AG10803 (cell line): ENCODE measurements at regions not wholly inside any gene's neighbourhood (a gene's known extent, or its start where the extent isn't known, plus 50 kb on each side); places are given as distances from the start of the nearest gene placed in this dataset.
"Not testable (repeated sequence)": the region's sequence is repeated elsewhere in the genome, so short reads cannot be mapped to it uniquely, and the experiment has no call there.

Source experiments
- DNase-seq: peaks from one replicate; pipeline ENCODE4 v3.0.0; 2010; ENCODE audit warnings: low read depth
- H3K4me3 ChIP-seq: 2 replicates; pipeline ENCODE4 v1.5.1; 2011; ENCODE audit warnings: mild to moderate bottlenecking, low read length, control low read depth
- TF ChIP-seq, protein P1 (sequence below): conservative IDR thresholded peaks from 2 replicates; pipeline ENCODE4 v1.5.1; 2011; ENCODE audit warnings: mild to moderate bottlenecking, low read length, control low read depth, inconsistent platforms

DNA sequence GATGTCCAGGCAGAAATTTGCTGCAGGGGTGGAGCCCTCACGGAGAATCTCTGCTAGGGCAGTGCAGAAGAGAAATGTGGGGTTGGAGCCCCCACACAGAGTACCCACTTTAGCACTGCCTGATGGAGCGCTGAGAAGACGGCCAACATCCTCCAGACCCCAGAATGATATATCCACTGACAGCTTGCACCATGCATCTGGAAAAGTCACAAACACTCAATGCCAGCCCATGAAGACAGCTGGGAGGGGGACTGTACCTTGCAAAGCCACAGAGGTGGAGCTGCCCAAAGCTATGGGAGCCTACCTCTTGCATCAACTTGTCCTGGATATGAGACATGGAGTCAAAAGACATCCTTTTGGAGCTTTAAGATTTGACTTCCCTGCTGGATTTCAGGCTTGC is 426.3 kb upstream of the FAM174A start:
- no peak for DNase-seq
- TF ChIP-seq, protein P1, sequence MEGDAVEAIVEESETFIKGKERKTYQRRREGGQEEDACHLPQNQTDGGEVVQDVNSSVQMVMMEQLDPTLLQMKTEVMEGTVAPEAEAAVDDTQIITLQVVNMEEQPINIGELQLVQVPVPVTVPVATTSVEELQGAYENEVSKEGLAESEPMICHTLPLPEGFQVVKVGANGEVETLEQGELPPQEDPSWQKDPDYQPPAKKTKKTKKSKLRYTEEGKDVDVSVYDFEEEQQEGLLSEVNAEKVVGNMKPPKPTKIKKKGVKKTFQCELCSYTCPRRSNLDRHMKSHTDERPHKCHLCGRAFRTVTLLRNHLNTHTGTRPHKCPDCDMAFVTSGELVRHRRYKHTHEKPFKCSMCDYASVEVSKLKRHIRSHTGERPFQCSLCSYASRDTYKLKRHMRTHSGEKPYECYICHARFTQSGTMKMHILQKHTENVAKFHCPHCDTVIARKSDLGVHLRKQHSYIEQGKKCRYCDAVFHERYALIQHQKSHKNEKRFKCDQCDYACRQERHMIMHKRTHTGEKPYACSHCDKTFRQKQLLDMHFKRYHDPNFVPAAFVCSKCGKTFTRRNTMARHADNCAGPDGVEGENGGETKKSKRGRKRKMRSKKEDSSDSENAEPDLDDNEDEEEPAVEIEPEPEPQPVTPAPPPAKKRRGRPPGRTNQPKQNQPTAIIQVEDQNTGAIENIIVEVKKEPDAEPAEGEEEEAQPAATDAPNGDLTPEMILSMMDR = no peak
- H3K4me3 ChIP-seq = no peak overlapping the region

DNA sequence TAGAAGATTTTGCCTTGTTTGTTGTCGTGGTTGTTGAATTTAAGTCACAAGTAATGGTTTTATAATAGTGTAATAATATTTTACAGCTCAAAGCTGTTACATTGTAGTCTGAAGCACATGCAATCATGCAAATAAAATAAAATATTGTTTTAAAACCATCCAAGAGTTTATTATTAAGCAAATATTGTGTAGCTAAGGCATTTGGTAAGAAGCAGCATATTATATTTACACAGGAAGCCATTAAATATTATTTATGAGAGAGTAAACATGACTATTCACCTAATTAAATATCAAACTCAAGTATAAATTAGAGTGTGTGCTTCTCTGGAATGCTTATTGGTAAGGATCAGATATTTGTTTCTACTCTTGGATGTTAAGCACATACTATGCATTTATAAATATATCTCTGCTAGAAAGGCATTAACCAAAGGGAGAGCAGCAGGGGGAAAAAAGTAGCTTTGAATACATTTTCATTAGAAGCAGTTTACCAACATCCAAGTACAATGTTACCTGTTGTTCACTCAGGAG is 431.5 kb upstream of the FAM174A start:
- H3K4me3 ChIP-seq = not testable (repeated sequence)

DNA sequence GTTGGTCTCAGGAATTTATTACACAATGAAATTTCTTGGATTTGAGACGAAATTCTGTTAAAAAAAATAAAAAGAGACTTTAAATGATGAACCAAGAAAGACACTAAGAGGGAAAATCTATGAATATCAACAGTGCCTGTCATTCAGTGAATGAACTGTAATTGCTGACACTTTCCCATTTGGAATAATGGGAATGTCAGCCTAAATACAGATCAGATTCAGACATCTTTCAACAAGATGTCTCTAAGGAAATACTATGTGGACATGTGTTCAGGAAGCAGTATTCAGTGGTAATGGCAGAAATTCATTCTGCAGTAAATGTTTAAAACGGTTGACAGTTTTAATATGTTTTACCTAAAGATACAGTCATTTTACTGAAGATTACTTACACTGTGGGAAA is 433.7 kb upstream of the FAM174A start:
- H3K4me3 ChIP-seq, DNase-seq: not testable (repeated sequence)

More for the DNA sequence above, 431.5 kb upstream of the FAM174A start:
- DNase-seq = not testable (repeated sequence)

DNA sequence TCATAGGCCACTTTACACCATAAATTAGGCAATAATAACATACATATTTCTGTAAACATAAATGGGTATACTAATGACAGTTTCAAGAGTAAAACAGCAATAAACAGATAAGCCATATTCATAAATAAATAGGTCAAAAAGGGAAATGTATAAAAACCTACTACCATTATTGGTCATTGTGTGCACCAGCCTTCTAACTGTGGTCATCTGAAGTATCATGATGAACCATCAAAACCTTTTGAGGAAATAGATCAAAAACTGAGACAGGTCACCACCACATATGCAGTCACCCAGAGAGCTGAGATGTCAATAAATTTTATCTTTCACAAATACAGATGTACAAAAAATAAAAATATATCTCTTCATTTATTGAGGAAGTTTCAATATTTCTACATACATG is 438.8 kb upstream of the FAM174A start:
- not testable (repeated sequence) for DNase-seq, H3K4me3 ChIP-seq

DNA sequence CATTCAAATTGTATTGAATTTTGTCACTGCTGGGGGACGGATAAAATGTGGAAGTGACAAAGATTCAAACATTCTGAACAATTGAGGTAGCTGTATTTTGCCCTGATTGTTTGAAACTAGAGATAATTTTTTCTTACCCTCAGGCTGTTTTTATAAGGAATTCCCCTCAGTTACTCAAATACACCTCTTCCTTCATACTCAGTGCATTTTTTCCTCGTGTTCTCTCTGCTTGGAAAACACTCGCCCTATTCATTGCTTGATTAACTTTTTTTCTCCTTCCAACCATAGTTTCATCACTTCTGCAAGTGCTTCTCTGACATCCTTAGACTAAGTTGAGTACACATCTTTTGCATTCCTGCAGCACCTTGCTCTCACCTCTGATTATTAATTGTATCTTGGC is 454.5 kb upstream of the FAM174A start:
- DNase-seq, H3K4me3 ChIP-seq: not testable (repeated sequence)

DNA sequence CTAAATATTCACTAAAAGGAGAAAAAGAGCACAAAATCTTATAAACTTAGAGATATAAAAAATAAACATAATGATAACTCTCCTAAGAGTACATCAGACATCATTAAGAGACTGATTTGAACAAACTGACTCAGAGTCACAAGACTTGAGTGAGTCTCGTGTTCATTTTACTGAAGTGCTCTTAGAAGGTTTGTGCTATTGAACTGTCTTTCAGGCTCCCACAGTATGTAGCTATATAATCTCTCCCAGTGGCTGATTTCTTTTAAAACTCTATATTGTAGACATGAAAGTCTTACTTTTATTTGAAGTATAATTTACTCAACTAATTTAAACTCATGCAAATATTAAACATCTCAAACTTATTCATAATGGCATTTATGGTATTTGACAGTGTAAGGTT is 456.0 kb upstream of the FAM174A start:
- not testable (repeated sequence) for DNase-seq, H3K4me3 ChIP-seq

DNA sequence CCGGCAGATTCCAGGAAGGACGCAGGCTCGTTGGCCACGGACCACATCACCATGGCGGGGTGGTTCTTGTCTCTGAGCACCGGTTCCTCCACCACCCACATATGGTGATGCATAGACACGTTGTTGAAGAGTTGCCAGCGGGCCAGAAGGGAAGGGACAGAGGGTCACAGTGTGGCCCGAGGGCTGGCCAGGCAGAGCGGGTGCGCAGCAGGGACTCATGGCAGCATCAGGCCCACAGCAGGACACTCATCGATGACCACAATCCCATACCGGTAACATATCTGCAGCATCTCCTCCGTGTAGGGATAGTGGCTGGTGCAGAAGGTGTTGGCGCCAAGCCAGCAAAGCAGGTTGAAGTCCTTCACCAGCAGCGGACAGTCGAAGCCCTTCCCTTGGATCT is 469.2 kb upstream of the FAM174A start:
- not testable (repeated sequence) for DNase-seq, H3K4me3 ChIP-seq

DNA sequence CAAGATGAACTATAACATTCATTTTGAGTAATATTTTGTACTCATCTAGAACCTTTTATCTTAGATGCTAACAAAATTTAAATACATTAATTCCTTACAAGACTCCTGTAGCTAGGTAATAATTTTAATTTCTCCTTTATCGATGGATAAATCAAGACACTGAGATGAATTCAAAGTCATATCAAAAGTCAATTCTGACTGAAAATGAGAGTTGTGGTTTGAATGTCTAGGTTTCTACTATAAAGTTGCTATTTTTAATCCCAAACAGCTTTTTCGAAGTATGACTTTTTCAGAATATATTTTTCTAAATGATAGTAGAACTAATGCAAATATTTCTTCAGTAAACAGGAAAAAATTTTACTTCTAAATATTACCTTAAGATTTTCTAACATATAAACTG is 491.7 kb upstream of the FAM174A start:
- no peak for DNase-seq

DNA sequence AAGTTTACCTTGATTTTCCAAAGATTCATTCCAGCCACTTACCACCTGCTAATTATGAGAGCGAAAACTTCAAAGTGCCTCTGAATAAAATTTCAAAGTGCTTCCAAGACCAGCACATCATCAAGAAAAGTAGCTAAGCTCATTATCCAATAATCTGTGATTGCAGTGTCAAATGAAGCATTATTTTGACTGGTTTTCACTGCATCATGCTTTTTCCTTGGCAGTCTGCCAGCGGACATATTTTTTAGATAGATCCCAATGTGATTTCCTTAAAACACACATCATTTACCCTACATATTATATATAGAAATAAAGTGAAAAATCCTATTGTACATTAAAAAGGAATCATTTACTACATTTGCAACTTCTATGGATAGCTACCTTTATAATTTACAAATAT is 508.6 kb upstream of the FAM174A start:
- TF ChIP-seq, protein P1 = no peak
- no peak overlapping the region for H3K4me3 ChIP-seq
- DNase-seq = no peak

More for the DNA sequence above, 491.7 kb upstream of the FAM174A start:
- H3K4me3 ChIP-seq = no peak overlapping the region
- TF ChIP-seq, protein P1 = no peak

DNA sequence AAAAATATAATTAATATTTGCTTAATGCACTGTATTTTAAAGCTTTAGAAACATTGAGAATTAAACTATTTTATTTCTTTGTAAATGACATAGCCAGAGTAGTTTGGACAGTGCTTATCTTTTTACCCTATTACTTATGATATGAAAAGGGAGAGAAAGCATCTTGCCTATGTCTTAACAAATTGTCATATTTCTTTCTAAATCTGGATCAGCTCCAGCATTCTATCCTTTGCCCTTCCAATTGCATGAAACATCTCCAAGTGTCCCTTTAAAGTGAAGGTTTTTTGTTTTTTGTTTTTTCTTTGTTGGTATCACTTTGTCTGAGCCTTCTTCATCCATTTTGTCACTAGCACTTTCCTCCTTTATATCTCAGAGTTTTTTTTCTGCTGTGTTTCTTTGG is 511.6 kb upstream of the FAM174A start:
- no peak overlapping the region for H3K4me3 ChIP-seq
- DNase-seq = no peak
- TF ChIP-seq, protein P1 = no peak
